Neural cell (in vitro differentiated cells): ENCODE measurements at regions not wholly inside any gene's neighbourhood (a gene's known extent, or its start where the extent isn't known, plus 50 kb on each side); places are given as distances from the start of the nearest gene placed in this dataset.

ENCODE experiments used
- H2AFZ ChIP-seq: fragments of 200-600, 300-800 bp; sonication (generic), shearing (Covaris generic); 2 replicates; pipeline ENCODE4 v1.6.0; 2014; ENCODE audit warnings: low read depth, mild to moderate bottlenecking, antibody characterized with exemption, low read length, moderate library complexity
- H3F3A ChIP-seq: fragments of 200-600 bp; shearing (Covaris generic); 2 replicates; pipeline ENCODE4 v1.6.1; 2016; ENCODE audit warnings: mild to moderate bottlenecking, moderate library complexity, mixed read lengths, antibody characterized with exemption, low read length; ENCODE audit not compliant: insufficient read depth, poor library complexity, severe bottlenecking
- H3K27ac ChIP-seq: fragments of 200-600, 300-800 bp; sonication (generic), shearing (Covaris generic); 2 replicates; pipeline ENCODE4 v1.5.1; 2014; ENCODE audit warnings: mild to moderate bottlenecking, low read length, moderate library complexity
- H3K27me3 ChIP-seq: fragments of 300-800, 200-600 bp; sonication (generic), shearing (Covaris generic); 2 replicates; pipeline ENCODE4 v1.6.0; 2014; ENCODE audit warnings: mild to moderate bottlenecking, low read depth, low read length, moderate library complexity; ENCODE audit not compliant: insufficient read depth
- H3K36me3 ChIP-seq: fragments of 300-800, 200-600 bp; sonication (generic), shearing (Covaris generic); 2 replicates; pipeline ENCODE4 v1.5.1; 2014; ENCODE audit warnings: mild to moderate bottlenecking, antibody characterized with exemption, low read length, moderate library complexity; ENCODE audit not compliant: insufficient read depth
- H3K4me2 ChIP-seq: fragments of 300-800, 200-600 bp; sonication (generic), shearing (Covaris generic); 2 replicates; pipeline ENCODE4 v1.6.0; 2014; ENCODE audit warnings: mild to moderate bottlenecking, low read length
- H3K4me3 ChIP-seq: fragments of 300-800, 200-600 bp; sonication (generic), shearing (Covaris generic); 2 replicates; pipeline ENCODE4 v1.5.1; 2014; ENCODE audit warnings: mild to moderate bottlenecking, low read length, moderate library complexity
- H3K79me2 ChIP-seq: fragments of 200-600 bp; shearing (Covaris generic); replicated peaks from 2 replicates; pipeline ENCODE4 v1.6.0; 2014; ENCODE audit warnings: mild to moderate bottlenecking, low read length, moderate library complexity; ENCODE audit not compliant: insufficient read depth
- H3K9ac ChIP-seq: fragments of 300-800, 200-600 bp; sonication (generic), shearing (Covaris generic); 2 replicates; pipeline ENCODE4 v1.6.1; 2016; ENCODE audit warnings: mild to moderate bottlenecking, low read length, mixed read lengths
- H3K9me2 ChIP-seq: fragments of 200-600 bp; shearing (Covaris generic); 2 replicates; pipeline ENCODE4 v1.6.1; 2016; ENCODE audit warnings: mild to moderate bottlenecking, low read length, mixed read lengths; ENCODE audit not compliant: insufficient read depth
- H3K9me3 ChIP-seq: fragments of 200-600, 300-800 bp; sonication (generic), shearing (Covaris generic); 2 replicates; pipeline ENCODE4 v1.6.1; 2016; ENCODE audit warnings: mild to moderate bottlenecking, mixed run types, low read length, moderate library complexity, mixed read lengths
- H4K20me1 ChIP-seq: fragments of 200-600 bp; shearing (Covaris generic); 2 replicates; pipeline ENCODE4 v1.6.1; 2016; ENCODE audit warnings: mild to moderate bottlenecking, mixed run types; ENCODE audit not compliant: insufficient read depth
- CTCF ChIP-seq: fragments of 450-650 bp; IDR thresholded peaks from 2 replicates; pipeline ENCODE4 v1.5.1; 2014; ENCODE audit warnings: antibody characterized with exemption, mild to moderate bottlenecking, moderate library complexity; ENCODE audit not compliant: poor library complexity, severe bottlenecking
- EP300 ChIP-seq: fragments of 450-650 bp; conservative IDR thresholded peaks from 2 replicates; pipeline ENCODE4 v1.6.1; 2014; ENCODE audit warnings: antibody characterized with exemption, mild to moderate bottlenecking, moderate library complexity; ENCODE audit not compliant: poor library complexity, severe bottlenecking
- EZH2 ChIP-seq: fragments of 200-600, 300-800 bp; shearing (Covaris generic), sonication (generic); IDR thresholded peaks from 2 replicates; pipeline ENCODE4 v1.6.1; 2014; ENCODE audit warnings: antibody characterized with exemption, low read length, borderline replicate concordance, mild to moderate bottlenecking; ENCODE audit not compliant: insufficient read depth, poor library complexity, severe bottlenecking
- MXI1 ChIP-seq: fragments of 450-650 bp; conservative IDR thresholded peaks from 2 replicates; pipeline ENCODE4 v1.6.1; 2014; ENCODE audit warnings: antibody characterized with exemption, mild to moderate bottlenecking; ENCODE audit not compliant: poor library complexity, severe bottlenecking
- POLR2AphosphoS5 ChIP-seq: IDR thresholded peaks from 2 replicates; pipeline ENCODE4 v1.6.1; 2012
- RAD21 ChIP-seq: fragments of 450-650 bp; conservative IDR thresholded peaks from 2 replicates; pipeline ENCODE4 v1.6.1; 2014; ENCODE audit warnings: antibody characterized with exemption, mild to moderate bottlenecking, moderate library complexity
- SMC3 ChIP-seq: fragments of 450-650 bp; conservative IDR thresholded peaks from 2 replicates; pipeline ENCODE4 v1.6.1; 2014; ENCODE audit warnings: antibody characterized with exemption, mild to moderate bottlenecking, moderate library complexity; ENCODE audit not compliant: poor library complexity
- TAF1 ChIP-seq: IDR thresholded peaks from 2 replicates; pipeline ENCODE4 v1.6.1; 2012; ENCODE audit warnings: low read depth
- TF ChIP-seq, protein P1 (sequence below): IDR thresholded peaks from 2 replicates; pipeline ENCODE4 v1.6.1; 2012; ENCODE audit warnings: borderline replicate concordance

GRCh38 chr7:136174477-136175125 lies 197.4 kb upstream of the MTPN start:
- no peak for TF ChIP-seq EP300
- TF ChIP-seq TAF1, result no peak
- no peak for TF ChIP-seq MXI1
- no peak for TF ChIP-seq EZH2
- TF ChIP-seq, protein P1, sequence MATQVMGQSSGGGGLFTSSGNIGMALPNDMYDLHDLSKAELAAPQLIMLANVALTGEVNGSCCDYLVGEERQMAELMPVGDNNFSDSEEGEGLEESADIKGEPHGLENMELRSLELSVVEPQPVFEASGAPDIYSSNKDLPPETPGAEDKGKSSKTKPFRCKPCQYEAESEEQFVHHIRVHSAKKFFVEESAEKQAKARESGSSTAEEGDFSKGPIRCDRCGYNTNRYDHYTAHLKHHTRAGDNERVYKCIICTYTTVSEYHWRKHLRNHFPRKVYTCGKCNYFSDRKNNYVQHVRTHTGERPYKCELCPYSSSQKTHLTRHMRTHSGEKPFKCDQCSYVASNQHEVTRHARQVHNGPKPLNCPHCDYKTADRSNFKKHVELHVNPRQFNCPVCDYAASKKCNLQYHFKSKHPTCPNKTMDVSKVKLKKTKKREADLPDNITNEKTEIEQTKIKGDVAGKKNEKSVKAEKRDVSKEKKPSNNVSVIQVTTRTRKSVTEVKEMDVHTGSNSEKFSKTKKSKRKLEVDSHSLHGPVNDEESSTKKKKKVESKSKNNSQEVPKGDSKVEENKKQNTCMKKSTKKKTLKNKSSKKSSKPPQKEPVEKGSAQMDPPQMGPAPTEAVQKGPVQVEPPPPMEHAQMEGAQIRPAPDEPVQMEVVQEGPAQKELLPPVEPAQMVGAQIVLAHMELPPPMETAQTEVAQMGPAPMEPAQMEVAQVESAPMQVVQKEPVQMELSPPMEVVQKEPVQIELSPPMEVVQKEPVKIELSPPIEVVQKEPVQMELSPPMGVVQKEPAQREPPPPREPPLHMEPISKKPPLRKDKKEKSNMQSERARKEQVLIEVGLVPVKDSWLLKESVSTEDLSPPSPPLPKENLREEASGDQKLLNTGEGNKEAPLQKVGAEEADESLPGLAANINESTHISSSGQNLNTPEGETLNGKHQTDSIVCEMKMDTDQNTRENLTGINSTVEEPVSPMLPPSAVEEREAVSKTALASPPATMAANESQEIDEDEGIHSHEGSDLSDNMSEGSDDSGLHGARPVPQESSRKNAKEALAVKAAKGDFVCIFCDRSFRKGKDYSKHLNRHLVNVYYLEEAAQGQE, result no peak
- H3K27ac ChIP-seq, result no peak overlapping the region
- no peak overlapping the region for H3K4me2 ChIP-seq
- H3K79me2 ChIP-seq, result no peaks in the 10 kb centered on the region
- H3K9me3 ChIP-seq, result no peaks in the 10 kb centered on the region
- H3K9me2 ChIP-seq, result no peaks in the 10 kb centered on the region
- H3K4me3 ChIP-seq, result no peak overlapping the region
- no peak overlapping the region for H3K9ac ChIP-seq
- H3F3A ChIP-seq, result no peaks in the 10 kb centered on the region
- no peaks in the 10 kb centered on the region for H4K20me1 ChIP-seq
- H3K36me3 ChIP-seq, result no peaks in the 10 kb centered on the region
- H3K27me3 ChIP-seq, result no peaks in the 10 kb centered on the region
- H2AFZ ChIP-seq, result no peak overlapping the region

GRCh38 chr7:136173874-136174273 lies 196.7 kb upstream of the MTPN start:
- H3K4me2 ChIP-seq, result no peak overlapping the region
- no peak overlapping the region for H2AFZ ChIP-seq
- H3K9ac ChIP-seq, result no peak overlapping the region
- no peaks in the 10 kb centered on the region for H3K9me3 ChIP-seq
- TF ChIP-seq POLR2AphosphoS5 (no peak), TAF1 (no peak), SMC3 (no peak), CTCF (no peak), EP300 (no peak), MXI1 (no peak), RAD21 (no peak), EZH2 (no peak)
- TF ChIP-seq, protein P1, result no peak
- no peak overlapping the region for H3K4me3 ChIP-seq
- H3K9me2 ChIP-seq, result no peaks in the 10 kb centered on the region
- no peaks in the 10 kb centered on the region for H4K20me1 ChIP-seq
- no peak overlapping the region for H3K27ac ChIP-seq
- H3F3A ChIP-seq, result no peaks in the 10 kb centered on the region
- no peaks in the 10 kb centered on the region for H3K79me2 ChIP-seq
- H3K36me3 ChIP-seq, result no peaks in the 10 kb centered on the region
- H3K27me3 ChIP-seq, result no peaks in the 10 kb centered on the region
